ENCODE measurements at regions not wholly inside any gene's neighbourhood (a gene's known extent, or its start where the extent isn't known, plus 50 kb on each side); places are given as distances from the start of the nearest gene placed in this dataset.

- no peak overlapping the region for H3K4me2 ChIP-seq (ENCODE audit: low read length)
- TF ChIP-seq CTCF (IDR thresholded peaks at IDR 0.05), result no peak
These were observed 203.4 kb upstream of the ZNF536 start for GRCh38 chr19:30168760-30169159.

GRCh38 chr19:30169196-30169900 is 202.8 kb upstream of the ZNF536 start:
- no peak overlapping the region for H2AFZ ChIP-seq
- TF ChIP-seq CTCF (IDR thresholded peaks at IDR 0.05), result no peak
- no peaks in the 10 kb centered on the region for H3K79me2 ChIP-seq
- H3K36me3 ChIP-seq (ENCODE audit: control insufficient read depth, insufficient read depth, low read length), result no peaks in the 10 kb centered on the region
- H3K9ac ChIP-seq, result no peak overlapping the region
- no peak overlapping the region for H3K27ac ChIP-seq
- no peaks in the 10 kb centered on the region for H3K4me1 ChIP-seq
- H3K27me3 ChIP-seq (ENCODE audit: control insufficient read depth, insufficient read depth, low read length), result no peaks in the 10 kb centered on the region
- no peak overlapping the region for H3K4me3 ChIP-seq (ENCODE audit: low read depth, low read length)
- H3K9me3 ChIP-seq (ENCODE audit: control insufficient read depth, low read length), result no peaks in the 10 kb centered on the region
- no peak overlapping the region for H3K4me2 ChIP-seq (ENCODE audit: low read length)

More at GRCh38 chr19:30168760-30169159, 203.4 kb upstream of the ZNF536 start:
- Histone ChIP-seq H3K4me1 (no peaks in the 10 kb centered on the region), H2AFZ (no peak overlapping the region), H3K79me2 (no peaks in the 10 kb centered on the region), H3K4me3 (ENCODE audit: low read depth, low read length) (no peak overlapping the region), H3K27me3 (ENCODE audit: control insufficient read depth, insufficient read depth, low read length) (no peaks in the 10 kb centered on the region), H3K27ac (no peak overlapping the region), H3K36me3 (ENCODE audit: control insufficient read depth, insufficient read depth, low read length) (no peaks in the 10 kb centered on the region), H3K9ac (no peak overlapping the region), H3K9me3 (ENCODE audit: control insufficient read depth, low read length) (no peaks in the 10 kb centered on the region)

GRCh38 chr19:30170081-30170480 is 202.1 kb upstream of the ZNF536 start:
- no peaks in the 10 kb centered on the region for H3K4me1 ChIP-seq
- no peaks in the 10 kb centered on the region for H3K79me2 ChIP-seq
- TF ChIP-seq CTCF (IDR thresholded peaks at IDR 0.05), result no peak
- no peak overlapping the region for H3K4me2 ChIP-seq (ENCODE audit: low read length)
- no peak overlapping the region for H3K9ac ChIP-seq
- no peaks in the 10 kb centered on the region for H3K27me3 ChIP-seq (ENCODE audit: control insufficient read depth, insufficient read depth, low read length)
- H2AFZ ChIP-seq, result no peak overlapping the region
- H3K9me3 ChIP-seq (ENCODE audit: control insufficient read depth, low read length), result no peaks in the 10 kb centered on the region
- H3K4me3 ChIP-seq (ENCODE audit: low read depth, low read length), result no peak overlapping the region
- no peak overlapping the region for H3K27ac ChIP-seq
- H3K36me3 ChIP-seq (ENCODE audit: control insufficient read depth, insufficient read depth, low read length), result no peaks in the 10 kb centered on the region

- no peaks in the 10 kb centered on the region for H3K36me3 ChIP-seq (ENCODE audit: control insufficient read depth, insufficient read depth, low read length)
- H3K79me2 ChIP-seq, result no peaks in the 10 kb centered on the region
- no peak overlapping the region for H2AFZ ChIP-seq
- no peak for TF ChIP-seq CTCF (IDR thresholded peaks at IDR 0.05)
- no peaks in the 10 kb centered on the region for H3K9me3 ChIP-seq (ENCODE audit: control insufficient read depth, low read length)
- no peak overlapping the region for H3K27ac ChIP-seq
- H3K9ac ChIP-seq, result no peak overlapping the region
- H3K4me1 ChIP-seq, result no peaks in the 10 kb centered on the region
- H3K4me3 ChIP-seq (ENCODE audit: low read depth, low read length), result no peak overlapping the region
- no peak overlapping the region for H3K4me2 ChIP-seq (ENCODE audit: low read length)
- no peaks in the 10 kb centered on the region for H3K27me3 ChIP-seq (ENCODE audit: control insufficient read depth, insufficient read depth, low read length)
These were observed 201.6 kb upstream of the ZNF536 start for GRCh38 chr19:30170495-30171137.

Measured in parathyroid adenoma (tissue), 2 donors.